SK-N-SH treated with all-trans-retinoic acid at 6 μM for 48 hours (cell line): ENCODE measurements at regions not wholly inside any gene's neighbourhood (a gene's known extent, or its start where the extent isn't known, plus 50 kb on each side); places are given as distances from the start of the nearest gene placed in this dataset.

ENCODE experiments used
- ATAC-seq: fragments of 200-7000 bp; cut with Tn5 transposase; 3 replicates; pipeline ENCODE4 v1.9.1; 2020; ENCODE audit warnings: mild to moderate bottlenecking, moderate library complexity
- ARNTL ChIP-seq: fragments of 450-650 bp; formaldehyde crosslinking; IDR thresholded peaks from 2 replicates; pipeline ENCODE4 v1.5.0; 2020; ENCODE audit warnings: low read depth, mild to moderate bottlenecking, moderate library complexity, borderline replicate concordance
- BACH2 ChIP-seq: fragments of 250-450 bp; sonication (Bioruptor Pico); IDR thresholded peaks from 2 replicates; pipeline ENCODE4 v1.9.0; 2021; ENCODE audit warnings: mild to moderate bottlenecking, borderline replicate concordance
- CSDC2 ChIP-seq: fragments of 250-450 bp; sonication (Bioruptor Pico); IDR thresholded peaks from 2 replicates; pipeline ENCODE4 v1.5.0; 2020; ENCODE audit warnings: mild to moderate bottlenecking, moderate library complexity
- CSRNP3 ChIP-seq: fragments of 250-450 bp; sonication (Bioruptor Pico); IDR thresholded peaks from 2 replicates; pipeline ENCODE4 v1.5.1; 2021; ENCODE audit warnings: mild to moderate bottlenecking, moderate library complexity
- ESRRG ChIP-seq: fragments of 250-450 bp; sonication (Bioruptor Pico); IDR thresholded peaks from 2 replicates; pipeline ENCODE4 v1.6.1; 2021; ENCODE audit warnings: mild to moderate bottlenecking
- GLIS3 ChIP-seq: fragments of 250-450 bp; sonication (Bioruptor Pico); IDR thresholded peaks from 2 replicates; pipeline ENCODE4 v1.5.0; 2020; ENCODE audit warnings: mild to moderate bottlenecking, moderate library complexity
- OSR1 ChIP-seq: fragments of 250-450 bp; sonication (Bioruptor Pico); IDR thresholded peaks from 2 replicates; pipeline ENCODE4 v1.8.0; 2022; ENCODE audit warnings: moderate library complexity, mild to moderate bottlenecking, inconsistent platforms
- PATZ1 ChIP-seq: fragments of 250-450 bp; sonication (Bioruptor Pico); IDR thresholded peaks from 2 replicates; pipeline ENCODE4 v1.8.0; 2020; ENCODE audit warnings: mild to moderate bottlenecking, moderate library complexity, borderline replicate concordance
- POU6F1 ChIP-seq: fragments of 250-450 bp; sonication (Bioruptor Pico); IDR thresholded peaks from 2 replicates; pipeline ENCODE4 v1.8.0; 2021; ENCODE audit warnings: low read depth, mild to moderate bottlenecking, moderate library complexity, borderline replicate concordance
- PPARA ChIP-seq: fragments of 250-450 bp; sonication (Bioruptor Pico); IDR thresholded peaks from 2 replicates; pipeline ENCODE4 v1.5.0; 2020; ENCODE audit warnings: mild to moderate bottlenecking, borderline replicate concordance
- RARB ChIP-seq: fragments of 250-450 bp; sonication (Bioruptor Pico); IDR thresholded peaks from 2 replicates; pipeline ENCODE4 v1.8.0; 2021; ENCODE audit warnings: mild to moderate bottlenecking, moderate library complexity
- SNAI2 ChIP-seq: fragments of 250-450 bp; sonication (Bioruptor Pico); IDR thresholded peaks from 2 replicates; pipeline ENCODE4 v1.5.0; 2020; ENCODE audit warnings: mild to moderate bottlenecking, moderate library complexity
- TCF4 ChIP-seq: fragments of 250-450 bp; sonication (Bioruptor Pico); IDR thresholded peaks from 2 replicates; pipeline ENCODE4 v1.8.0; 2021; ENCODE audit warnings: mild to moderate bottlenecking, moderate library complexity, borderline replicate concordance
- TOX ChIP-seq: fragments of 250-450 bp; sonication (Bioruptor Pico); IDR thresholded peaks from 2 replicates; pipeline ENCODE4 v1.8.0; 2021; ENCODE audit warnings: mild to moderate bottlenecking, moderate library complexity, borderline replicate concordance
- TSHZ2 ChIP-seq: fragments of 250-450 bp; sonication (Bioruptor Pico); IDR thresholded peaks from 2 replicates; pipeline ENCODE4 v1.5.0; 2020; ENCODE audit warnings: mild to moderate bottlenecking, moderate library complexity
- ZC3H10 ChIP-seq: fragments of 250-450 bp; sonication (Bioruptor Pico); IDR thresholded peaks from 2 replicates; pipeline ENCODE4 v1.5.1; 2021; ENCODE audit warnings: mild to moderate bottlenecking, moderate library complexity
- ZFP3 ChIP-seq: fragments of 250-450 bp; sonication (Bioruptor Pico); IDR thresholded peaks from 2 replicates; pipeline ENCODE4 v1.5.0; 2020; ENCODE audit warnings: mild to moderate bottlenecking, moderate library complexity
- ZFP30 ChIP-seq: fragments of 450-650 bp; formaldehyde crosslinking; IDR thresholded peaks from 2 replicates; pipeline ENCODE4 v1.5.0; 2022; ENCODE audit warnings: mild to moderate bottlenecking, moderate library complexity
- ZNF565 ChIP-seq: fragments of 450-650 bp; formaldehyde crosslinking; conservative IDR thresholded peaks from 2 replicates; pipeline ENCODE4 v1.5.0; 2020; ENCODE audit warnings: low read depth, mild to moderate bottlenecking, moderate library complexity
- ZNF70 ChIP-seq: fragments of 450-650 bp; formaldehyde crosslinking; IDR thresholded peaks from 2 replicates; pipeline ENCODE4 v1.5.0; 2020; ENCODE audit warnings: mild to moderate bottlenecking, moderate library complexity
- ZNF8 ChIP-seq: fragments of 450-650 bp; formaldehyde crosslinking; IDR thresholded peaks from 2 replicates; pipeline ENCODE4 v1.5.0; 2020; ENCODE audit warnings: mild to moderate bottlenecking, moderate library complexity
- TF ChIP-seq, protein P1 (sequence below): fragments of 250-450 bp; sonication (Bioruptor Pico); IDR thresholded peaks from 2 replicates; pipeline ENCODE4 v1.5.1; 2020; ENCODE audit warnings: low read depth, mild to moderate bottlenecking, moderate library complexity

- ATAC-seq = no peak
Observed at GRCh38 chr4:36439556-36439955, 158.1 kb downstream of the DTHD1 start.

GRCh38 chr4:36445480-36445879, 164.1 kb downstream of the DTHD1 start:
- no peak for ATAC-seq
- no peak for TF ChIP-seq ZC3H10 (CRISPR knock-in tag)
- no peak for TF ChIP-seq CSDC2
- TF ChIP-seq ESRRG (CRISPR knock-in tag) = no peak
- TF ChIP-seq TSHZ2 (CRISPR knock-in tag) = no peak
- TF ChIP-seq ZNF70 (CRISPR knock-in tag) = no peak
- TF ChIP-seq ARNTL = no peak
- TF ChIP-seq, protein P1, sequence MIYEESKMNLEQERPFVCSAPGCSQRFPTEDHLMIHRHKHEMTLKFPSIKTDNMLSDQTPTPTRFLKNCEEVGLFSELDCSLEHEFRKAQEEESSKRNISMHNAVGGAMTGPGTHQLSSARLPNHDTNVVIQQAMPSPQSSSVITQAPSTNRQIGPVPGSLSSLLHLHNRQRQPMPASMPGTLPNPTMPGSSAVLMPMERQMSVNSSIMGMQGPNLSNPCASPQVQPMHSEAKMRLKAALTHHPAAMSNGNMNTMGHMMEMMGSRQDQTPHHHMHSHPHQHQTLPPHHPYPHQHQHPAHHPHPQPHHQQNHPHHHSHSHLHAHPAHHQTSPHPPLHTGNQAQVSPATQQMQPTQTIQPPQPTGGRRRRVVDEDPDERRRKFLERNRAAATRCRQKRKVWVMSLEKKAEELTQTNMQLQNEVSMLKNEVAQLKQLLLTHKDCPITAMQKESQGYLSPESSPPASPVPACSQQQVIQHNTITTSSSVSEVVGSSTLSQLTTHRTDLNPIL (CRISPR knock-in tag) = no peak
- TF ChIP-seq ZFP3 = no peak
- no peak for TF ChIP-seq PPARA (CRISPR knock-in tag)
- TF ChIP-seq ZNF8 (CRISPR knock-in tag) = no peak
- TF ChIP-seq CSRNP3 = no peak
- TF ChIP-seq SNAI2 = no peak
- no peak for TF ChIP-seq BACH2 (CRISPR knock-in tag)
- no peak for TF ChIP-seq RARB (CRISPR knock-in tag)
- TF ChIP-seq ZNF565 (CRISPR knock-in tag) = no peak
- TF ChIP-seq TCF4 = no peak
- TF ChIP-seq GLIS3 = no peak
- TF ChIP-seq PATZ1 (CRISPR knock-in tag) = no peak
- TF ChIP-seq OSR1 = no peak

More at GRCh38 chr4:36439556-36439955, 158.1 kb downstream of the DTHD1 start:
- TF ChIP-seq RARB (CRISPR knock-in tag) (no peak), POU6F1 (no peak), OSR1 (no peak), TOX (CRISPR knock-in tag) (no peak), ZC3H10 (CRISPR knock-in tag) (no peak), ZNF70 (CRISPR knock-in tag) (no peak), ZFP3 (no peak), TSHZ2 (CRISPR knock-in tag) (no peak), ZFP30 (CRISPR knock-in tag) (no peak)
